ENCODE measurements at regions not wholly inside any gene's neighbourhood (a gene's known extent, or its start where the extent isn't known, plus 50 kb on each side); places are given as distances from the start of the nearest gene placed in this dataset.

DNA sequence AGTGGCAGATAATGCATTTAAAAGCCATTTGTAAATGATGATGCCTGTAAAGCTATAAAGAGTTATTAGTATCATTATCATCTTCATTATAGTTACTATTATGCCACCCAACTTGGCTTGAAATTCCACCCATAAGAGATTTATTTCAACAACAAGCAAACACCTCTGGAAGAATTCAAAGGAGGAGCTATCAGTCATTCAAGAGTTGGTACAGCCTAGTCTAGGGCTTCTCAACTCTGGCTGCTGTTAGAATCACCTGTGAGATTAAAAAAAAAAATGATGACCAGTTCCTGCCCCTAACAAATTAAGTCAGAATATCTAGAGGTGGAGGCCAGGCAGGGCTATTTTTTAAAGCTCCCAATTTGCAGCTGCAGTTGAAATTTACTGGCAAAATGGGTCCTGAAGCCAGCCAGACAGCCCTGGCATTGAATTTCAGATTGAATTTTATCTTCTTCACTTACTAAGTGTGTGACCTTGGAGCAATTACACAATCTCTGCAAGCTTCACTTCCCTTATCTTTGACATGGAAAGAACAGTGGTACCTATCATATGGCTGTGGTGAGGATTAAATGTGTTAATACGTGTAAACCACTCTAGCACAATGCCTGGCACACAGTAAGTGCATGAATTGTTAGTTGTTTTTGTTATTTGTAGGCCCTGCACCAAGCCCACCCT, 52.9 kb upstream of the EDA start:
- intact Hi-C loops (cut with micrococcal nuclease): no loop called here
- no TSS peak for BruUV-seq (replicated peaks)
- WGBS (ENCODE audit: insufficient coverage, low coverage, missing lambda C conversion rate): 0% methylated on average over 1 of the region's 1 CpG
- TF ChIP-seq, protein P1, sequence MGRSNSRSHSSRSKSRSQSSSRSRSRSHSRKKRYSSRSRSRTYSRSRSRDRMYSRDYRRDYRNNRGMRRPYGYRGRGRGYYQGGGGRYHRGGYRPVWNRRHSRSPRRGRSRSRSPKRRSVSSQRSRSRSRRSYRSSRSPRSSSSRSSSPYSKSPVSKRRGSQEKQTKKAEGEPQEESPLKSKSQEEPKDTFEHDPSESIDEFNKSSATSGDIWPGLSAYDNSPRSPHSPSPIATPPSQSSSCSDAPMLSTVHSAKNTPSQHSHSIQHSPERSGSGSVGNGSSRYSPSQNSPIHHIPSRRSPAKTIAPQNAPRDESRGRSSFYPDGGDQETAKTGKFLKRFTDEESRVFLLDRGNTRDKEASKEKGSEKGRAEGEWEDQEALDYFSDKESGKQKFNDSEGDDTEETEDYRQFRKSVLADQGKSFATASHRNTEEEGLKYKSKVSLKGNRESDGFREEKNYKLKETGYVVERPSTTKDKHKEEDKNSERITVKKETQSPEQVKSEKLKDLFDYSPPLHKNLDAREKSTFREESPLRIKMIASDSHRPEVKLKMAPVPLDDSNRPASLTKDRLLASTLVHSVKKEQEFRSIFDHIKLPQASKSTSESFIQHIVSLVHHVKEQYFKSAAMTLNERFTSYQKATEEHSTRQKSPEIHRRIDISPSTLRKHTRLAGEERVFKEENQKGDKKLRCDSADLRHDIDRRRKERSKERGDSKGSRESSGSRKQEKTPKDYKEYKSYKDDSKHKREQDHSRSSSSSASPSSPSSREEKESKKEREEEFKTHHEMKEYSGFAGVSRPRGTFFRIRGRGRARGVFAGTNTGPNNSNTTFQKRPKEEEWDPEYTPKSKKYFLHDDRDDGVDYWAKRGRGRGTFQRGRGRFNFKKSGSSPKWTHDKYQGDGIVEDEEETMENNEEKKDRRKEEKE (IDR thresholded peaks at IDR 0.05; ENCODE audit: borderline replicate concordance in 1 of 2, control insufficient read depth in 1 of 2, low read depth in 2 of 2, low read length in 1 of 2): no peak
- TF ChIP-seq FOXA1 (IDR thresholded peaks at IDR 0.05; ENCODE audit: borderline replicate concordance) (no peak), ZC3H11A (IDR thresholded peaks at IDR 0.05; ENCODE audit: low read depth, low read length) (no peak), CBX2 (IDR thresholded peaks at IDR 0.05; ENCODE audit: insufficient read depth, low read length, poor library complexity, severe bottlenecking) (no peak), POLR2B (IDR thresholded peaks at IDR 0.05; ENCODE audit: low read depth, partially characterized antibody) (no peak), POU5F1 (IDR thresholded peaks at IDR 0.05; ENCODE audit: borderline replicate concordance, low read depth, low read length, partially characterized antibody) (no peak), ZNF217 (CRISPR knock-in tag; IDR thresholded peaks at IDR 0.05) (no peak), NUFIP1 (IDR thresholded peaks at IDR 0.05; ENCODE audit: partially characterized antibody) (no peak)
- TF ChIP-seq, protein P2, sequence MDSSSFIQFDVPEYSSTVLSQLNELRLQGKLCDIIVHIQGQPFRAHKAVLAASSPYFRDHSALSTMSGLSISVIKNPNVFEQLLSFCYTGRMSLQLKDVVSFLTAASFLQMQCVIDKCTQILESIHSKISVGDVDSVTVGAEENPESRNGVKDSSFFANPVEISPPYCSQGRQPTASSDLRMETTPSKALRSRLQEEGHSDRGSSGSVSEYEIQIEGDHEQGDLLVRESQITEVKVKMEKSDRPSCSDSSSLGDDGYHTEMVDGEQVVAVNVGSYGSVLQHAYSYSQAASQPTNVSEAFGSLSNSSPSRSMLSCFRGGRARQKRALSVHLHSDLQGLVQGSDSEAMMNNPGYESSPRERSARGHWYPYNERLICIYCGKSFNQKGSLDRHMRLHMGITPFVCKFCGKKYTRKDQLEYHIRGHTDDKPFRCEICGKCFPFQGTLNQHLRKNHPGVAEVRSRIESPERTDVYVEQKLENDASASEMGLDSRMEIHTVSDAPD (CRISPR knock-in tag; IDR thresholded peaks at IDR 0.05): no peak

More for the DNA sequence above, 52.9 kb upstream of the EDA start:
- in situ Hi-C loops (cut with MboI): no loop called here
- H3K36me3 ChIP-seq (ENCODE audit: control insufficient read depth, insufficient read depth, low read length): no peaks in the 10 kb centered on the region
- H2AFZ ChIP-seq (ENCODE audit: low read depth, low read length): no peak overlapping the region
- POLR2A ChIA-PET: no interaction called here
- H3K4me3 ChIP-seq: no peak overlapping the region
- H3K4me1 ChIP-seq (replicated peaks in 1 of 2; ENCODE audit: control insufficient read depth in 2 of 2, insufficient read depth in 2 of 2, low read length in 2 of 2): no peaks in the 10 kb centered on the region
- no peaks in the 10 kb centered on the region for H3K9me1 ChIP-seq (ENCODE audit: control insufficient read depth, insufficient read depth, low read length)
- H3K27ac ChIP-seq (ENCODE audit: extremely low read depth, low read depth, low read length): no peak overlapping the region
- FAIRE-seq (no peak), DNase-seq (ENCODE audit: extremely low read depth in 1 of 4, low spot score in 3 of 4) (no peak), ATAC-seq (no peak)
- no peak overlapping the region for H3K9ac ChIP-seq (ENCODE audit: insufficient read depth in 1 of 2, low read depth in 2 of 2, low read length in 2 of 2)
- H3K9me3 ChIP-seq (replicated peaks; ENCODE audit: control insufficient read depth, insufficient read depth, low read depth, low read length): no peaks in the 10 kb centered on the region
- H4K20me1 ChIP-seq (replicated peaks; ENCODE audit: control insufficient read depth, insufficient read depth, low read length): no peaks in the 10 kb centered on the region
- H3K27me3 ChIP-seq (ENCODE audit: control insufficient read depth in 2 of 2, insufficient read depth in 2 of 2, low read length in 2 of 2): no peaks in the 10 kb centered on the region
- CTCF ChIA-PET (ENCODE audit: low intra/inter-chr PET ratio): no interaction called here
- H3K4me2 ChIP-seq (ENCODE audit: insufficient read depth, low read length): no peak overlapping the region
- no peaks in the 10 kb centered on the region for H3K79me2 ChIP-seq (ENCODE audit: control insufficient read depth, insufficient read depth, low read length)

Data from K562 (cell line).